COLO668 (cell line): ENCODE measurements at regions not wholly inside any gene's neighbourhood (a gene's known extent, or its start where the extent isn't known, plus 50 kb on each side); places are given as distances from the start of the nearest gene placed in this dataset.
"Not testable (repeated sequence)": the region's sequence is repeated elsewhere in the genome, so short reads cannot be mapped to it uniquely, and the experiment has no call there.

ENCODE experiments used
- DNase-seq: peaks from one replicate; lab custom pipeline; 2025; ENCODE audit not compliant: unreplicated experiment; lab: John Stamatoyannopoulos, UW

DNA sequence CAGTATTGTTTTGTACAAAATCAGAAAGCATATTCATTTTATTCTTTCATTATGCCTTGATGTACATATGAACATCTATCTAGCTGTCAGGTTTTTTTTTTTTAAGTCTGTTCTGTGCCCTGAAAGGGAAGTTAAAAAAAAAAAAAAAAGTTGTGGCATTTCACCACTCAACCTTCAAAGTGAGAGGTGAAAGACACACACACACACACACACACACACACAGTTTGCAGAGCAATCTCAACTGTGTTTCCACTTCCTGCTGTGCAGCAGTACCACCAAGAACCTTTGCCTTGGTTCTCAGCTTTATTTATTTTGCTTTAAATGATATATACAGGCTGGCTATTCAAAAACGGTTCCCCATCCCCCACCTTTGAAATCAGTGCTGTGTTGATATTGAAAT lies 955.6 kb downstream of the GATA3 start:
- no peak for DNase-seq

DNA sequence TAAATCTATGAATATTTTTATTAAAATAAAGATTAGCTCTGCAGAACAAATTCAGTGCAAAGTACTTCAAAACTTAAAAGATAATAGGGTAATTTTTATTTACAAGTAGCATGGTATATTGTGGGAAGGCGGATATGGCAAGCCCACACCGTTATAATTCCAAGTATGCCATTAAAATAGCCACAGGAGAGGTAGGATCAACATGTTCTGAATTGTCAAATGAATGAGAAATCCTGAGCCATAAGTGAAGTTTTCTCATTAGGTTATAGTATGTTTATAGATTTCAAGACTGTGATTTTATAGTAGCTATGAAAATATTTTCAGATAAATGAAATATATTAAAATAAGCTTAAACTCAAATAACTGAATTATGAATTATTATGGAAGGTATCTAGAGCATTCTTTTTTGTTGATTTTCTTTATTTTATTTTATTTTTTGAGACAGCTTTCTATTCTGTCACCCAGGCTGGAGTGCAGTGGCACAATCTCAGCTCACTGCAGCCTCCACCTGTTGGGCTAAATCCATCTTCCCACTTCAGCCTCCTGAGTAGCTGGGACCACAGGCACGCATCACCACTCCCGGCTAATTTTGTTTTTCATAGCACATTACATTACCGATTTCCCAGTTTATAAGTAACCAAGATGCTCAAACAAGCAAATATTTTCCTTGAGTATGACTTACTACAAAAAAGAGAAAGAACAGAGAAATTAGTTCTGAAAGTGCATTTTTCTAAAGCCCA lies 956.6 kb downstream of the GATA3 start:
- DNase-seq: no peak

DNA sequence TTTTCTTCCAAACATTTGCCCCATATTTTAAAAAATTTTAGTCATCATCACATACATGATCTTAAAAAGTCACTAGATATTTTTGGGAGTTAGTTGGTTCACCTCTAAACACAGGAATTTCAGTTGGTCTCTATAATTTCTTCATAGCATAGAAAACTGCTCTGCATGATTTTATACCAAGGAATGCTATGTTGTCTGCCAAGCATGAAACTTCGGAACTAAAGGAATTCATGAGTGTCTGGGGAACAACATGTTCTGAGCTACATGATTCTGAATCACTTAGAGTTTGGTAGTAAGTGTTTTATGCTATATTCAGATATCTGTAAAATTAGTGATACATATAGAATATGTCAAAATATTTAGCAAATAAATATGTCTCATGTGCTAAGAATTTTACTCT lies 957.8 kb downstream of the GATA3 start:
- DNase-seq: no peak

DNA sequence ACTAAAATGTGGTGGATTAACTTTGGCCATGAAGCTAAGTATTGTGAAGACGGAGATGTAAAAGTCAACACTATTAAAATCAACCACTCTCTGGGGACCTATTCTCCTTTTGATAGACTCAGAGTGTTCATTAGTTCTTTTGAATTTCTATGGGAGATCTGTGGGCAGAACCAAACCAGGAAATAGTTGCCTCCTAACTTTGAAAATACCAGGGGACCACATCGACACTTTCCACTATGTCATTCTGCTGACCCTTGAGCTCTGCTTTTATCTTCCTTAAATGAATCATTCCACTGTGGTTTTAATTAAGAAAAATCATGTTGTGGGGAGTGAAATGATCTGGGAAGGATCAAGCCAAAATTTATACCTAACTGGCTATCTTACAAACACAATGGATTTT lies 960.5 kb downstream of the GATA3 start:
- DNase-seq: no peak

DNA sequence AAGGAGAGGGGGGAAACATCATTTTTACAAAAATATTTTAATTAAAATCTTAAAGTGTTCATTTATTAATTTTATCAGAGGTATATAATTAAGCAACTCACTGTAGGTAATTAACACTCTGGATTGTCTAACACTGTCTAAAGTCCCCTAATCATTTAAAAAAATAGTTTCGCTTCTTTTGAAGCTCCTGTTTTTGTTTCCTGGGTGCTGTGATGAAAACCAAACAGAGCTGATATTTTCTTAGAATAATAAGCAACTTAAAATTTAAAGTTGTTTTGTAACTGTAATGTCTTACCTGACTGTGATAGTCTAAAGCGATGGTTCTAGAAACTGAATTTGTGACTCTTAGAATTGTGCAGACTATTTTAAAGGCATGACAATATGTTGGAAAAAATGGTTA lies 961.0 kb downstream of the GATA3 start:
- DNase-seq: no peak

DNA sequence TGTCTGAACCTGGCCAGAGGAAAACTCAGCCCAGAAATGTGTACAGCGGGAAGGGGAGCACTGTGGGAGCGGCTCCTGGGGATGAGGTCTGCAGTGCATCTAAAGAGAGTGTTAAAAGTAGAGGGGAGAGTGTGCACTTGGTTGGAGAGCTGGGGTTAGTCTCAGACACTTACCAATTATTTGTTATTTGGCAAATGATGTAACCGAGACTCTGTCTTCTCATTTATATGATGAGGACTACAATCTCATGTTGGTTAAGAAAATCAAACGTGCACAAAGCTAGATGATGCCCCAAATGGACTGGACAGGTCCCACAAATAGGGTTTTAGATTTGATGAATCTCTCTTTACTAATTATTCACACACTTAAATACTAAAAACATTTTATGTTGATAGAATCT lies 962.4 kb downstream of the GATA3 start:
- no peak for DNase-seq

DNA sequence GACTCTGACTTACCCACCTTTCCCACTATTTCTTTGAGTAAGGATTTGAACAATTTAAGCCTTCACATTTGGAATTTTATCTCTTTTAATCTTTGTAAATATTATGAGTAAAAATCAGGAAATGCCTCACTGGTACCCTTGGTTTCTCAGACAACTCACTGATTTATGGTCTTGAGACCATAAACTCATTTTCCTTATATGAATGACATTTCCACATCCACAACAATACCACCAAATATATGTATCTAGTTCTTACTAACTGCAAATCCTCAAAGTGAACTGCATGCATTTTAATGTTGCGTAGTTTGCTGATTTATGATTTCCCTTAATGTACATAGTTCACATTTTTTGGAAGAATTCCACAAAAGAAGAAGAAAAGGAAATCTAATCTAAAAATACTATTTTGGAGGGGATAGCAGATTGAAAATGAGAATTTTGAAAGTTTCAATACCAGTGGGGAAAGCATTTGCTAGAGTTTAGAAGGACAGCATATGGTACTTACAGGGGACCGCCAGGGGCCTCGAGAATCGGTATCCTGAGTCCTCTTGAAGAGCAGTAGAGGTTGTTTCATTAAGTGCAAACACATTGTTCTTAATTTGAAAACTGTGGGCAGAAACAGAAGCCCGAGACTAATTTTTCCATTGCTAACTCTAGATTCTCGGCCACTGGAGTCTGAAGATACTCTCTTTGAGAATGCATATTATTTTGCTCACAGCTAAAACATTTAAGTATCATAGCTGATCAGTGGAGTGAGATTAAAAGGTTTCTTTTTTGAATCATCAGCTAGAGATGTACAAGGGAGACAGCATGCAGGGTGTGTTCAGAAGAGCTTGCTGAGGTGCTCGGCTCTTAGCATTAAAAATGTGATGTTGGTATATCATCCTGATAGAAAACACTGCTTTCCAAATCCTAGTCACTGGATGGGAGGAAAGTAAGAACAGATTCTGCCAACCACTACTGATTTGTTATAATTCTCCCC lies 964.0 kb downstream of the GATA3 start:
- no peak for DNase-seq

DNA sequence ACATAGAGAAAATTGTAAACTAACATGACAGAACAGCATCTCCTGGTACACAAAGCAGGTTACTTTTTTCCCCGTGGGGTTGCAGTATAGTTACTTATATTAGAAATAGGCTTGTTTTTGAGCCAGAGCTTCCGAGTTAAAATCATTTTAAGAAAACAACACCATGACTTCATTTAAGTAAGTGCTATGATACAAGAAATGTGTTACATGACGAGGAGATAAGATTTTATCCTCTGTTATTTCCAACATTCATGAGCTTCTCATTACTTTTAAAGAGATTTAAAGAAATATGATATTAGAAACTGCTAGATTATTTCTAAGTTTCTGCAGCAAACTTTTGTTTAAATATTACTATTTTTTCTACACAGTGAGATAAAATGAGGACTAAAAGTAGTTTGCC lies 968.7 kb downstream of the GATA3 start:
- DNase-seq: no peak

DNA sequence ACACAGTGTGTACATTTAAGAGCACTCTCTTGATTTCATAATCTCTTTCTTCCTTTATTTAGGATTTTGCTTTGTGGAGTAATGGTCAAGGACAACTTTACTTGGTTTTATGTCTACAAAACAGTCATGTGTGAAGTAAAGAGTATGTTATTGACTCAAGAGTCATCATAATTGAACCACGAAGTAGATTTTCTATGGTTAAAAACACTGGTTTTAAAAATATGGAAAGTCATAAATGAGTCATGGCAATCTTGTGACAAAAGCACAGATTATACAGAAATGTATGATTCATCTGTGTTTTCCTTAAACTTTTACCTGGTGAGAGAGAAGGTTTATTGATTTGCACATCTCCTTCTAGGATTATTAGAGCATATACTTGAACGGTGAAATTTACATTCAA lies 969.7 kb downstream of the GATA3 start:
- DNase-seq: no peak

DNA sequence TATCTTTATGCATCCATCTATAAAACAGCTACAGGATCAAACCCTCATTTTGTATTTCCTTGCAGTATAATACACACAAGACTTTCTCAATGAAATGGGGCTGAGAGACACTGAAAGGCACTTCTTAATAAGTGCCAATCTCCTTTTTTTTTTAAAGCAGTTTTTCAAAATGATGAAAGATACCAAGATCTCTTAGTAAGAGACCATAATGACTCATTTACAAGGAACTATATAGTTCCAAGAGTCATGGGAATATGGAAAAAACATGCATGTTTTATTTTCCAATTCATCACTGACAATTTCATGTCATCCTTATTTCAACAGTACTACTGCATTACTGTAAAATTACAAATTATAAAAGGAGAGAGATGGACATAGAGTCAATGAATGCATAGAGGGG lies 973.7 kb downstream of the GATA3 start:
- no peak for DNase-seq

DNA sequence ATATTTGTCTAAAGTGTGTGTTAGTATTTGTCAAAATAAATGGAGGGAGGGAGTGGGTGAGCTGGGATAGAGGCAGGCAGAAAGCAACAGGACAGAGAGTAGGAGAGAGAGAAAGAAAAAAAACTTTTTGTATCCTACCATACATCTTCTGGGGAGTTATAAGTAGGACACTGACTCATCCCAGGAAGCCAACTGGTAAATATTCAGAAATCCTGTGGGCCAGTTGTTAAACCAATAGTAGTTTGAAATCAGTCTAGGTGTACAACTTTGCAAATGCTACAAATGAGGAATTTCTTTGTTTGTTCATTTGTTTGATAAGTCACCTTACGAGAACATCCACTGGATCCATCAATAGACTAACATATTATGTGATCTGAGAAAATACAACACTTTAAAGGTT lies 980.9 kb downstream of the GATA3 start:
- no peak for DNase-seq

DNA sequence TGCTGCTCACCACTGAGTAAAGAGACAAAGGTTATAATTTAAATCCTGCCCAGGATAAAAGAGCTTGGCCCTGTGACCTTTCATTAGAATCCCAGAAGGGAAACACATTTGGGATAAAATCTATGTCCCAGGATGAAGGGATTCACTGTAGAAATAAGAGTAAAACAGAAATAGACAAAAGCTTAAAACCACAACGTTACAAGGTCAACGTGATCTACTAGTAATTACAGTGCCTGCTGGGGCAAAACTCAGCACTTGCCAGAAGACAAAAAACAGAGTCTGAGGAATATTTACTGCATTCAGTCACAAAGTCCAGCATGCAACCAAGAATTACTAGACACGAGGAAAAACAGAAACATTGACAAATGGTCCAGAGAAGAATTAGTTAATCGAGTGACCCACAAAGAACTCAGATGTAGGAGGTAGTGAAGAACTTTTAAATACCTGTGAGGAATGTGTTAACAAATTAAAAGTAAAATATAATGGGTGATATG lies 982.3 kb downstream of the GATA3 start:
- no peak for DNase-seq

DNA sequence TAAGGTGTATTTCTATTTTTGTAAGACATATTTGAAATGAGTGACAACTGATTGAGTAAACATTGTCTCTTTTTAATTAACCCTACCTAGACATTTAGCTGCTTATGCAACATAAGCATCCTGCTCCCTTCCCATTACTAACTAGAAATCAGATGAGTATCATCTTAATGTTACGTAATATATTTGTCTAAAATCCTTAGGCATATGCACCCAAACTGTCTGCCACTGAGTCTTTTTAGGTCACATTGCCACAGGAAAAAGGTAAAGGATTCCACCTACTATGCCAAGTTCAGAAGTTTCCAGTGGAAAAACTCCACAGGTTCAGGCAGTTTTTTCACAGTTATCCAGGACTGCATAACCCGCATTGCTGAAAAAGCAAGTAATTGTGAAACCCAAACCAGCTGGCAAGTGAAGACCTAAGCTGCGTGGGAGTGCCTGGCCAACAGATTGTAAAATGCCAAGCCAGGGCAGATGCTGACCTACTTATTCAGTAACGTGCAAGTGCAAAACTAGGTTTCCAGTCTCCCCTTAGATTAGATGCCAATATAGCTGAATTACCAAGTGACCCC lies 983.7 kb downstream of the GATA3 start:
- no peak for DNase-seq

DNA sequence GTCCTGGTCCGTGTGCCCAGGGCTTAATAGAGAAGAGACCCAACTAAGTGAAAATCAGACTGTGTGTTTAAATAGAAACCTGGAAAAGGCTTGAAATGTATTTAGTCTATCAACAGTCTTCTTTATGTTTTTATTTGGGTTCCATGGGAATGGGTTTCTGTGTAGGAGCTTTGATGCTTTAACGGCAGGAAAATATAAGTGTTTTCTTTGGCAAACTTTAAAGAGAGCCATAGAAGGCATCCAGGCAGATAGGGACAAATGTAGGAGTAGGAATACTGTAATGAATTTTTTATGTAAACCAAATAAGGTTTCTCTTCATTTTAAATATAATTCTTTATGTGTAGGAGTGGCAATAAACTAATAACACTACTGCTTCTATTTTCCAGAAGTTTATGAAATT lies 989.0 kb downstream of the GATA3 start:
- DNase-seq: no peak

DNA sequence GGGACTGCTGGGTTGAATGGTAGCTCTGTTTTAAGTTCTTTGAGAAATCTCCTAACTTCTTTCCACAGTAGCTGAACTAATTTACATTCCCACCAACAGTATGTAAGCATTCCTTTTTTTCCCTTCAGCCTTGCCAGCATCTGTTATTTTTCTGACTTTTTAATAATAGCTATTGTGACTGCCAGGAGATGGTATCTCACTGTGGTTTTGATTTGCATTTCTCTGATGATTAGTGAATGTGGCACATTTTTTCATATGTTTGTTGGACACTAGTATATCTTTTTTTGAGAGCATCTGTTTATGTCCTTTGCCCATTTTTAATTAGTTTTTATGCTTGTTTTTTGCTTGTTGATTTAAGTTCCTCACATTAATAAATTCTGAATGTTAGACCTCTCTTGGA lies 990.8 kb downstream of the GATA3 start:
- no peak for DNase-seq

DNA sequence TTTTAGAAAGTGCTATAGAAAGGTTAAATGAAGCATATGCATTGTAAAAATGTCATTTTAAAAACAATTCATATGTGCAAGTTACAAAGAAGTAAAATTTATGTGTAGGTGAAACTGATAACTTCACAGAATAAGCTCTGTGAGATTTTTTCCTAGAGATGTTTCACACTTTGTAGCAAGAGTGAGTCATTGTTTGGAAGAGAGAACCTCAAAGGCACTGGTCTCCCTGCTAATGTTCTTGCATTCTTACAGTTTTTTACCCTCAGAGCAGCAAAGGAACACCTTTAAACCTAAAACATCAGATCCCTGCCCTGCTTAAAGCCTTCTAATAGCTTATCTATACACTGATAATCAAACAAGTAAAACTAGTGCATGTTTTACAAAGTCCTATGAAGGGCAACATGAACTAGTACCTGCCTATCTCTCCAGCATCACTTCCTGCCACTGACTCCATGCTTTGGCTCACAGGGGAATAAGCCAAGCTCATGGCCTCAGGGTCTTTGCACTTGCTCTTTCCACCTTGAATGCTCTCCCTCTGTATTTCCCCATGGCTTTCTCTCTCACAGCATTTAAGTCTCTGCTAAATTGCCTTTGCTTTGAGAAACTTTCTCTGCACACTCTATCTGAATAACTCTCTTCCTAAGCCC lies 997.0 kb downstream of the GATA3 start:
- no peak for DNase-seq

DNA sequence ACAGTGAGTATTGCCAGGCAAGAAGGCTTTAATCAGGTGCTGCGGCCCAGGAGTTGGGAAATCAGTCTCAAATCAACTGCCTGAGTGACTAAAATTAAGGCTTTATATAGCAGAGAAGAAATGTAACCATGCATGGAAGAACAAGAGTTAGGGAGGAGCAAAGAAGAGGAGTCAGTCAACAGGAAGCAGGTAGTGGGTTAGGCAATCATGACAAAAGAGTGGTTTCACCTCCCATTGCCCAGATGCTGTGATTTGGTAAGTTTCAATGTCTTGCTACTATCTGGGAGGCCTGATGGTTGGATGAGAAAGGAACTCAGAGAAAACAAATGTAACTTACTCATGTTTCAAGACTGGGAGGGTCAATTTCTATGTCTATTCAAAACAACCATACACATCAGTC lies 998.3 kb downstream of the GATA3 start:
- DNase-seq: no peak

DNA sequence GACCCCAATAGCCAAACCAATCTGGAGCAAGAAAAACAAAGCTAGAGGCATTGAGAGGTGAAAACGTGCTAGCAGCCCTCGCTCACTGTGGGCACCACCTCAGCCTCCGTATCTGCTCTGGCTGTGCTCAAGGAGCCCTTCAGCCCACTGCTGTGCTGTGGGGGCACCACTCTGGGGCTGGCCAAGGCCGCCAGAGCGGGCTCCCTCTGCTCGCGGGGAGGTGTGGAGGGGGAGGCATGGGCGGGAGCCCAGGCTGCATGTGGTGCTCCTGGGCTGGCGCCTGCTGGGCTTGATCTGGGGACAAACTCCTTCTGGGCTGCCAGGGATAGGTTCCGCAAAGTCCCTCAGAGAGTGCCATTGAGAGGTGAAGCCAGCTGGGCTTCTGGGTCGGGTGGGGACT lies 1002.0 kb downstream of the GATA3 start:
- DNase-seq: no peak

DNA sequence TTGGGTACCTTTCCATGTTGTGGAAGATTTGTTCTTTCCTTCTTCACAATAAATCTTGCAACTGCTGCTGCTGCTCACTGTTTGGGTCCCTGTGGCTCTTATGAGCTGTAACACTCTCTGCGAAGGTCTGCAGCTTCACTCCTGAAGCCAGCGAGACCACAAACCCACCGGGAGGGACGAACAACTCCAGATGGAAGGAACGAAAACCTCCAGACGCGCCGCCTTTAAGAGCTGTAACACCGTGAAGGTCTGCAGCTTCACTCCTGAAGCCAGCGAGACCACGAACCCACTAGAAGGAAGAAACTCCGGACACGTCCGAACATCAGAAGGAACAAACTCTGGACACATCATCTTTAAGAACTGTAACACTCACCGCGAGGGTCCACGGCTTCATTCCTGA lies 1002.8 kb downstream of the GATA3 start:
- not testable (repeated sequence) for DNase-seq

DNA sequence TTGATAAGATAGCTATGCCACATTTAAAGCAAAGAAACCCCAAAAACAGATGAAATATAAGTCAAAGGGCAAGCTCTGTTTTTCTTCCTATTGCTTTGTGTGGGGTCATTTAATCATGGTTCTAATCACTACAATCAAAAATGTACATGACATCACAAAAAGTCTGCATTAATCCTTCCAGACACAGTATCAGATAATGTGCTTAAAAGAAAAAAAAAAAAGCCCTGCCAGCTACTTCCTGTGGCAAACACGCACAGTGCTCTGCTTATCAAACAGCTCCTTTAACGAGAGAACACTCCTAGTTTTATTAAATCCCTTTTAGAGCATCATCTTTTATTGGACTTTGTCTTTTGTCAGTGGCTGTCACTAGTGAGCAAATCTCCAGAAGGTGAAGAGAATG lies 1005.8 kb downstream of the GATA3 start:
- DNase-seq: no peak

DNA sequence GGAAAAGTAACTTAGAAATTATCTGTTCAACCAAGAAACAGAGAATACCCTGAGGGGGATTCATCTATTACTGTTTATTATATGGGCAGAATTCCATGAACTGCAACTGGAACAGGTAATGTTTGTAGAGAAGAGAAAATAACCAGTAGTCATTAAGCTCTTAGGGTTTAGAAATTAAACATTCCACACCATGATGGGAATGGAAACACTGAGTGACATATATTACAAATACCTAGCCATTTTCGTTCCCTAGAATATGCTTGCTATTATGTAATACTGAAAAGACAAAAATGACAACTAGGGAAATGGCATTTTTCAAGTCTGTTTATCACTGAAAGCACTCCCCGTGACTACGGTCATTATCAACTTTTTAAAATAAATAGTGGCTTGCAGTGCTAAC lies 1007.4 kb downstream of the GATA3 start:
- DNase-seq: no peak
